Stimulated activated CD4-positive, alpha-beta T cell treated with anti-CD3 and anti-CD28 coated beads, Interleukin-4, amount 100 ng/mL, for 24 hours (primary cell): ENCODE measurements at regions not wholly inside any gene's neighbourhood (a gene's known extent, or its start where the extent isn't known, plus 50 kb on each side); places are given as distances from the start of the nearest gene placed in this dataset.
A peak's percentile ranks its signal among the peaks of the same experiment; 100 is the strongest.

Source experiments
- DNase-seq: peaks from one replicate; pipeline ENCODE4 v3.0.0-alpha.2; 2020

GRCh38 chr9:69955536-69956355 lies 87.9 kb upstream of the MAMDC2 start:
- DNase-seq, result no peak

- no peak for DNase-seq
These were observed 81.8 kb upstream of the MAMDC2 start for GRCh38 chr9:69961843-69962242.

GRCh38 chr9:69963803-69964202 lies 79.8 kb upstream of the MAMDC2 start:
- no peak for DNase-seq

- DNase-seq, result no peak
These were observed 79.2 kb upstream of the MAMDC2 start for GRCh38 chr9:69964446-69964845.

- DNase-seq, result no peak
These were observed 78.1 kb upstream of the MAMDC2 start for GRCh38 chr9:69965416-69966145.

- DNase-seq, result no peak
These were observed 76.3 kb upstream of the MAMDC2 start for GRCh38 chr9:69967344-69967743.

- DNase-seq, result no peak
These were observed 73.6 kb upstream of the MAMDC2 start for GRCh38 chr9:69970001-69970533.

GRCh38 chr9:69971643-69972449 lies 71.8 kb upstream of the MAMDC2 start:
- DNase-seq, result peak; percentile 51

GRCh38 chr9:69975681-69976080 lies 68.0 kb upstream of the MAMDC2 start:
- DNase-seq, result no peak

- no peak for DNase-seq
These were observed 67.5 kb upstream of the MAMDC2 start for GRCh38 chr9:69976152-69976551.

- no peak for DNase-seq
These were observed 63.6 kb upstream of the MAMDC2 start for GRCh38 chr9:69980041-69980440.

GRCh38 chr9:69980591-69980990 lies 63.1 kb upstream of the MAMDC2 start:
- DNase-seq, result no peak

- DNase-seq, result no peak
These were observed 61.8 kb upstream of the MAMDC2 start for GRCh38 chr9:69981686-69982445.

GRCh38 chr9:69984831-69985230 lies 58.8 kb upstream of the MAMDC2 start:
- no peak for DNase-seq

GRCh38 chr9:69985971-69986370 lies 57.7 kb upstream of the MAMDC2 start:
- DNase-seq, result no peak

- no peak for DNase-seq
These were observed 56.7 kb upstream of the MAMDC2 start for GRCh38 chr9:69986970-69987369.

- DNase-seq, result no peak
These were observed 56.2 kb upstream of the MAMDC2 start for GRCh38 chr9:69987457-69987856.

- no peak for DNase-seq
These were observed 50.5 kb upstream of the MAMDC2 start for GRCh38 chr9:69993110-69993509.
